Common myeloid progenitor, CD34-positive (primary cell): ENCODE measurements at regions not wholly inside any gene's neighbourhood (a gene's known extent, or its start where the extent isn't known, plus 50 kb on each side); places are given as distances from the start of the nearest gene placed in this dataset.

ENCODE experiments used
- CTCF ChIA-PET: fragments of 350-600 bp; sonication (Branson Sonifier 250); formaldehyde crosslinking; loops from one replicate; lab custom pipeline; 2021; ENCODE audit warnings: antibody characterized with exemption; lab: Charles Lee
- POLR2A ChIA-PET: fragments of 350-600 bp; sonication (Branson Sonifier 250); formaldehyde crosslinking; loops from one replicate; lab custom pipeline; 2021; ENCODE audit warnings: antibody characterized with exemption; lab: Charles Lee
- DNase-seq, 3 donors: peaks; one replicate each; pipeline versions ENCODE4 v3.0.0 to v3.0.0-alpha.2; 2013
- H3K27ac ChIP-seq, 2 experiments: 1 replicate in 1 of 2; 2 replicates in 1 of 2; pipeline ENCODE4 v1.7.0; 2013; ENCODE audit warnings: inconsistent platforms in 2 of 2, low read length in 2 of 2, mild to moderate bottlenecking in 2 of 2, low read depth in 1 of 2, moderate library complexity in 1 of 2; ENCODE audit not compliant: severe bottlenecking in 2 of 2, insufficient read depth in 1 of 2, poor library complexity in 1 of 2
- H3K27me3 ChIP-seq, 5 experiments: replicated peaks in 2 of 5; 1 replicate in 3 of 5; 2 replicates in 2 of 5; pipeline versions ENCODE4 v1.6.1 to v1.7.0; 2013; ENCODE audit warnings: low read length in 4 of 5, mild to moderate bottlenecking in 2 of 5, moderate library complexity in 2 of 5, inconsistent platforms in 1 of 5; ENCODE audit not compliant: insufficient read depth in 5 of 5, control insufficient read depth in 4 of 5
- H3K36me3 ChIP-seq, 4 experiments: 1 replicate in 2 of 4; 2 replicates in 2 of 4; pipeline versions ENCODE4 v1.6.1 to v1.7.0; 2013; ENCODE audit warnings: low read length in 3 of 4, control low read depth in 1 of 4, mild to moderate bottlenecking in 1 of 4; ENCODE audit not compliant: control insufficient read depth in 4 of 4, insufficient read depth in 4 of 4
- H3K4me1 ChIP-seq, 4 experiments: 1 replicate in 3 of 4; 2 replicates in 1 of 4; pipeline versions ENCODE4 v1.6.1 to v1.7.1; 2013; ENCODE audit warnings: low read length in 3 of 4, mild to moderate bottlenecking in 3 of 4, control low read depth in 1 of 4, inconsistent platforms in 1 of 4, moderate library complexity in 1 of 4; ENCODE audit not compliant: control insufficient read depth in 4 of 4, insufficient read depth in 4 of 4; ENCODE audit errors: control extremely low read depth in 1 of 4
- H3K4me3 ChIP-seq, 7 experiments: 1 replicate in 4 of 7; 2 replicates in 3 of 7; pipeline versions ENCODE4 v1.5.1 to v1.7.0; 2013; ENCODE audit warnings: mild to moderate bottlenecking in 7 of 7, low read length in 6 of 7, moderate library complexity in 6 of 7, inconsistent platforms in 2 of 7, low read depth in 2 of 7, control low read depth in 1 of 7; ENCODE audit not compliant: insufficient read depth in 4 of 7, control insufficient read depth in 1 of 7; ENCODE audit errors: extremely low read depth in 1 of 7
- H3K9me3 ChIP-seq, 5 experiments: 1 replicate in 4 of 5; 2 replicates in 1 of 5; pipeline versions ENCODE4 v1.6.1 to v1.7.1; 2013; ENCODE audit warnings: low read length in 4 of 5, mild to moderate bottlenecking in 2 of 5, inconsistent platforms in 1 of 5, low read depth in 1 of 5, moderate library complexity in 1 of 5; ENCODE audit not compliant: control insufficient read depth in 4 of 5, insufficient read depth in 2 of 5; ENCODE audit errors: control extremely low read depth in 1 of 5
- WGBS: methylation state at CpG from one replicate; pipeline ENCODE4 v1.1.5; 2013; ENCODE audit not compliant: insufficient coverage; 5-methylcytosine and 5-hydroxymethylcytosine counted together

DNA sequence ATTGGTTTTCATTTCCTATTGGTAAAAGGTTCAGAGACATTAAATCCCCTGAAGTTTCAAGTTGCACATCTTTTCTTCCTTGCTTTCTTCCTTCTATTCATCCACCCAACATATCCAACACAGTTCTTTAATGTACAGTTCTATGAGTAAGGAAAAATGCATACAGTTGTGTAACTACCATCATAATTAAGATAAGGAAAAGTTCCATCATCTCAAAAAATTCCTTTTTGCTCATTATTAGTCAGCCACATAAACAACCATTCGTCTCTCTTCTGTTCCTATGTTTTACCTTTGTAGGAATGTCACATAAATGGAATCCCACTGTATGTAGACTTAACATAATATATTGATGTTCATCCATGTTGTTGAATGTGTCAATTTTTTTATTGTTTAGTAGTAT is 211.1 kb upstream of the ADAMTS9 start:
- WGBS = no CpG with 5 or more reads among the region's 1 CpG
- H3K4me1 ChIP-seq = peaks cover 0 to 4% (median 0%) of the 10 kb centered on the region in 4 experiments
- CTCF ChIA-PET = no interaction called here
- H3K27ac ChIP-seq = no peak overlapping the region
- POLR2A ChIA-PET = no interaction called here
- no peak overlapping the region for H3K4me3 ChIP-seq
- H3K36me3 ChIP-seq = no peaks in the 10 kb centered on the region
- H3K9me3 ChIP-seq = peaks cover 0 to 3% (median 0%) of the 10 kb centered on the region in 5 experiments
- no peaks in the 10 kb centered on the region for H3K27me3 ChIP-seq
- DNase-seq = no peak

- DNase-seq = no peak
- H3K4me3 ChIP-seq = no peak overlapping the region
- ChIA-PET POLR2A (no interaction called here), CTCF (no interaction called here)
- H3K27ac ChIP-seq = no peak overlapping the region
- peaks cover 0 to 4% (median 0%) of the 10 kb centered on the region in 4 experiments for H3K4me1 ChIP-seq
- peaks cover 0 to 3% (median 0%) of the 10 kb centered on the region in 5 experiments for H3K9me3 ChIP-seq
- H3K27me3 ChIP-seq = no peaks in the 10 kb centered on the region
- H3K36me3 ChIP-seq = no peaks in the 10 kb centered on the region
These were observed 208.4 kb upstream of the ADAMTS9 start for GRCh38 chr3:64895991-64896895.

DNA sequence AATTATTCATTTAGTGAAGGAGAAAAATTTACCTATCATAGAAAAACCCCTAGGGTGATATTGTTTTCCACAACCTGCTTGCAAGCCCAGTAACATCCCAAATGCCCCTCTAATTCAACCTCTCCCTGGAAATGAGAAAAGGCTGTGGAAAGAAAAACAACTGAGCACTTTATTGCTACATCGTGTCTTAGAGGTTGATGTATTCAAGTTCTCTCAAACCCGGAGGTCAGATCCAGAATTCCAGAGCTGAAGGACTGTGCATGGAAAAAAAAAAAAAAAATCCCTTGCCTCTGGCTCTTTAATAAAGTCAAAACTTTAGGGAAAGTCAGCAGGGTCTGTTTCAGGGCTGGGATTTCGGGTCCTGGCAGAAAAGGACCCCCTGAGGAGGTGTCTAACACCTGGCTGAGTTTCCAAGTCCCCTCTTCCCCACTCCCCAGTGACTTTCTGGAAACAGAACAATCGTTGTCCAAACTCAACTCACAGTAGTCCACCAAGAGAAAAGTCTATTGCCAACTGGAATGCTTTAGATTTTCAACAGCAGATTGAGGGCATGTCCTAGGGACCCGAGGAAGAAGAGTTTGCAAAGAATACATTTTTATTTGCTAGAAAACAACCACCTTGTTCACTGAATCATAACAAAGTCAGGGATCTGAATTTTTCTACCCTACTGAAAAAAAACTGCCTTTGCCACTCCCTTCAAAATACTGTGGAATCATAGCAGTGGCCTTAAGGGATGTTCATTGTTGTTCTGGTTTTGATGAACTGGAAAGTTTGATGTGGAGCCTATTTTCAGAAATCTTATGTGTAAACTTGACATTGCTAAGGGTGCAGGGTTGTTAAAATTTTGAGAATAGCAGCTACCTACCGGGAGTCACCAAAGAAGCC is 207.5 kb upstream of the ADAMTS9 start:
- 100% methylated on average over 5 of the region's 6 CpGs for WGBS
- Histone ChIP-seq H3K4me1 (peaks cover 0 to 4% (median 0%) of the 10 kb centered on the region in 4 experiments), H3K9me3 (peaks cover 0 to 3% (median 0%) of the 10 kb centered on the region in 5 experiments), H3K27ac (no peak overlapping the region), H3K36me3 (no peaks in the 10 kb centered on the region), H3K27me3 (no peaks in the 10 kb centered on the region), H3K4me3 (no peak overlapping the region)
- no peak for DNase-seq
- POLR2A ChIA-PET = no interaction called here
- CTCF ChIA-PET = no interaction called here

GRCh38 chr3:64894006-64894405 is 206.2 kb upstream of the ADAMTS9 start:
- Histone ChIP-seq H3K27ac (no peak overlapping the region), H3K4me1 (peaks cover 0 to 4% (median 0%) of the 10 kb centered on the region in 4 experiments), H3K27me3 (no peaks in the 10 kb centered on the region), H3K4me3 (no peak overlapping the region), H3K9me3 (peaks cover 0 to 3% (median 0%) of the 10 kb centered on the region in 5 experiments), H3K36me3 (no peaks in the 10 kb centered on the region)
- 97% methylated on average over 5 of the region's 5 CpGs for WGBS
- DNase-seq = no peak
- CTCF ChIA-PET = no interaction called here
- POLR2A ChIA-PET = no interaction called here

GRCh38 chr3:64892671-64893309 is 205.0 kb upstream of the ADAMTS9 start:
- no peaks in the 10 kb centered on the region for H3K27me3 ChIP-seq
- no peak overlapping the region for H3K4me3 ChIP-seq
- ChIA-PET CTCF (no interaction called here), POLR2A (no interaction called here)
- no peak overlapping the region for H3K27ac ChIP-seq
- H3K36me3 ChIP-seq = no peaks in the 10 kb centered on the region
- no peak for DNase-seq
- peaks cover 0 to 3% (median 0%) of the 10 kb centered on the region in 5 experiments for H3K9me3 ChIP-seq
- WGBS = 100% methylated on average over 2 of the region's 5 CpGs
- no peaks in the 10 kb centered on the region for H3K4me1 ChIP-seq

DNA sequence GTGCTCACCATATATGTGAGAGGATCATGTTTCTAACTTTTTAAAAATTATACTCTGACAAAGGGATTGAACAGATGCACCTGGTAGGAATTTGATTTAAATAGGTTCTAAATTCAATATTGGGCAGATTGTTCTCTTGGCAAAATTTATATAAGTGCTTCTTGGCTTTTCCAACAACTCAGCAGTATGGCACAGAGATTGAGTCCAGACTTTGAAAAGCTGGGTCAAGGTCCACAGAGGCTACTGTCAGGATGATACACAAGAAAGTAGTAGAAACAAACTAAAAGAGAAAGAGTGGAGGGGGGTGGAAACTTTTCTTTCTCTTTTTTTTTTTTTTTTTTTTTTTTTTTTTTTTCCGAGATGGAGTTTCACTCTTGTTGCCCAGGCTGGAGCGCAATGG is 203.2 kb upstream of the ADAMTS9 start:
- ChIA-PET POLR2A (no interaction called here), CTCF (no interaction called here)
- no CpG with 5 or more reads among the region's 2 CpGs for WGBS
- Histone ChIP-seq H3K36me3 (no peaks in the 10 kb centered on the region), H3K27me3 (no peaks in the 10 kb centered on the region), H3K4me1 (no peaks in the 10 kb centered on the region), H3K9me3 (no peaks in the 10 kb centered on the region), H3K27ac (no peak overlapping the region), H3K4me3 (no peak overlapping the region)
- DNase-seq = no peak
